Breast epithelium (tissue), 3 donors: ENCODE measurements at regions not wholly inside any gene's neighbourhood (a gene's known extent, or its start where the extent isn't known, plus 50 kb on each side); places are given as distances from the start of the nearest gene placed in this dataset.

Source experiments
- CTCF ChIP-seq, 3 donors: fragments of 450-650 bp; IDR thresholded peaks; one replicate each; pipeline ENCODE4 v1.5.1; 2016 to 2017; ENCODE audit warnings: antibody characterized with exemption in 3 of 3, mild to moderate bottlenecking in 3 of 3, moderate library complexity in 3 of 3
- POLR2A ChIP-seq: fragments of 450-650 bp; IDR thresholded peaks from one replicate; pipeline ENCODE4 v1.6.1; 2016; ENCODE audit warnings: antibody characterized with exemption, mild to moderate bottlenecking, moderate library complexity
- POLR2AphosphoS5 ChIP-seq, 3 donors: sonication (generic); formaldehyde crosslinking; IDR thresholded peaks; one replicate each; pipeline ENCODE4 v1.6.1; 2017; ENCODE audit warnings: antibody characterized with exemption in 3 of 3

- TF ChIP-seq CTCF (IDR thresholded peaks at IDR 0.05): no peak
- TF ChIP-seq POLR2AphosphoS5 (IDR thresholded peaks at IDR 0.05): no peak
- no peak for TF ChIP-seq POLR2A
Observed at GRCh38 chr13:83780227-83780626, 102.0 kb downstream of the SLITRK1 start.
